GM21619 (cell line): ENCODE measurements at regions not wholly inside any gene's neighbourhood (a gene's known extent, or its start where the extent isn't known, plus 50 kb on each side); places are given as distances from the start of the nearest gene placed in this dataset.

Experiments used
- ATAC-seq: cut with Tn5 transposase; IDR thresholded peaks from one replicate; pipeline ENCODE4 v1.9.1; 2021; ENCODE audit not compliant: unreplicated experiment

GRCh38 chr3:159829056-159829455 is 159.6 kb upstream of the IL12A start:
- ATAC-seq = no peak

GRCh38 chr3:159829539-159830227 is 159.0 kb upstream of the IL12A start:
- no peak for ATAC-seq

- ATAC-seq = no peak
Observed at GRCh38 chr3:159830523-159831154, 158.0 kb upstream of the IL12A start.

- peak; percentile 38 for ATAC-seq
Observed at GRCh38 chr3:159831466-159831865, 157.2 kb upstream of the IL12A start.

GRCh38 chr3:159832024-159832423 is 156.6 kb upstream of the IL12A start:
- peak; percentile 94 for ATAC-seq

GRCh38 chr3:159835126-159835525 is 153.5 kb upstream of the IL12A start:
- ATAC-seq = no peak

GRCh38 chr3:159837725-159838124 is 150.9 kb upstream of the IL12A start:
- no peak for ATAC-seq

- no peak for ATAC-seq
Observed at GRCh38 chr3:159838938-159839337, 149.7 kb upstream of the IL12A start.

- no peak for ATAC-seq
Observed at GRCh38 chr3:159839561-159840379, 148.9 kb upstream of the IL12A start, which contains the start of gene SCHIP1. SCHIP1 (plus strand) TSS chr3:159839861.

- ATAC-seq = no peak
Observed at GRCh38 chr3:159840703-159841299, 147.8 kb upstream of the IL12A start.

- no peak for ATAC-seq
Observed at GRCh38 chr3:159841766-159842165, 146.9 kb upstream of the IL12A start.

- ATAC-seq = no peak
Observed at GRCh38 chr3:159843840-159844730, 144.6 kb upstream of the IL12A start.

- ATAC-seq = no peak
Observed at GRCh38 chr3:159844801-159845261, 143.8 kb upstream of the IL12A start.

GRCh38 chr3:159845737-159846136 is 142.9 kb upstream of the IL12A start:
- ATAC-seq = no peak

- ATAC-seq = no peak
Observed at GRCh38 chr3:159846255-159846654, 142.4 kb upstream of the IL12A start.

- no peak for ATAC-seq
Observed at GRCh38 chr3:159848348-159849118, 140.1 kb upstream of the IL12A start.

GRCh38 chr3:159850481-159850880 is 138.2 kb upstream of the IL12A start:
- ATAC-seq = no peak

- no peak for ATAC-seq
Observed at GRCh38 chr3:159852266-159852665, 136.4 kb upstream of the IL12A start.

- ATAC-seq = peak; percentile 45
Observed at GRCh38 chr3:159852821-159853505, 135.7 kb upstream of the IL12A start.
